Astrocyte (in vitro differentiated cells and primary cell): ENCODE measurements at regions not wholly inside any gene's neighbourhood (a gene's known extent, or its start where the extent isn't known, plus 50 kb on each side); places are given as distances from the start of the nearest gene placed in this dataset.

Experiments
- CTCF ChIP-seq: IDR thresholded peaks from 2 replicates; pipeline ENCODE4 v1.5.1; 2011; ENCODE audit warnings: low read depth, mild to moderate bottlenecking, inconsistent platforms, low read length, moderate library complexity; ENCODE audit not compliant: insufficient read depth
- EZH2 ChIP-seq: IDR thresholded peaks from 2 replicates; pipeline ENCODE4 v1.6.1; 2012; ENCODE audit warnings: mild to moderate bottlenecking, low read length, inconsistent platforms; ENCODE audit not compliant: insufficient read depth

- no peak for TF ChIP-seq EZH2
- no peak for TF ChIP-seq CTCF
Measured at GRCh38 chr4:176999935-177000543, 207.3 kb upstream of the VEGFC start.
